Fibroblast of the conjunctiva (primary cell): ENCODE measurements at regions not wholly inside any gene's neighbourhood (a gene's known extent, or its start where the extent isn't known, plus 50 kb on each side); places are given as distances from the start of the nearest gene placed in this dataset.

Experiments used
- DNase-seq: peaks from one replicate; pipeline ENCODE4 v3.0.0-alpha.2; 2010; ENCODE audit warnings: low read depth

- DNase-seq = no peak
Measured at GRCh38 chr13:63954683-63955082, 2539.0 kb upstream of the PCDH20 start.

- DNase-seq = no peak
Measured at GRCh38 chr13:63948045-63948444, 2532.4 kb upstream of the PCDH20 start.

- DNase-seq = no peak
Measured at GRCh38 chr13:63944911-63945310, 2529.3 kb upstream of the PCDH20 start.

- no peak for DNase-seq
Measured at GRCh38 chr13:63942372-63942771, 2526.7 kb upstream of the PCDH20 start.

GRCh38 chr13:63938851-63939250, 2523.2 kb upstream of the PCDH20 start:
- no peak for DNase-seq

GRCh38 chr13:63910511-63910910, 2494.9 kb upstream of the PCDH20 start:
- DNase-seq = peak; percentile 1

GRCh38 chr13:63909726-63910375, 2494.2 kb upstream of the PCDH20 start:
- DNase-seq = no peak

GRCh38 chr13:63902141-63902540, 2486.5 kb upstream of the PCDH20 start:
- DNase-seq = no peak

GRCh38 chr13:63901630-63902029, 2486.0 kb upstream of the PCDH20 start:
- DNase-seq = no peak

- DNase-seq = no peak
Measured at GRCh38 chr13:63900406-63900805, 2484.8 kb upstream of the PCDH20 start.

GRCh38 chr13:63896321-63896720, 2480.7 kb upstream of the PCDH20 start:
- no peak for DNase-seq

- DNase-seq = no peak
Measured at GRCh38 chr13:63882052-63882451, 2466.4 kb upstream of the PCDH20 start.

GRCh38 chr13:63880705-63881104, 2465.1 kb upstream of the PCDH20 start:
- DNase-seq = no peak

GRCh38 chr13:63873936-63874335, 2458.3 kb upstream of the PCDH20 start:
- DNase-seq = no peak

GRCh38 chr13:63864171-63864902, 2448.7 kb upstream of the PCDH20 start:
- DNase-seq = peak; percentile 2

GRCh38 chr13:63855457-63856118, 2439.9 kb upstream of the PCDH20 start:
- DNase-seq = no peak

GRCh38 chr13:63853816-63854215, 2438.2 kb upstream of the PCDH20 start:
- no peak for DNase-seq

GRCh38 chr13:63851526-63851925, 2435.9 kb upstream of the PCDH20 start:
- DNase-seq = no peak

GRCh38 chr13:63843766-63844699, 2428.4 kb upstream of the PCDH20 start:
- DNase-seq = no peak

- DNase-seq = no peak
Measured at GRCh38 chr13:63842102-63842501, 2426.5 kb upstream of the PCDH20 start.

GRCh38 chr13:63840551-63841421, 2425.1 kb upstream of the PCDH20 start:
- no peak for DNase-seq
